HG03558 (cell line): ENCODE measurements at regions not wholly inside any gene's neighbourhood (a gene's known extent, or its start where the extent isn't known, plus 50 kb on each side); places are given as distances from the start of the nearest gene placed in this dataset.

Experiments
- ATAC-seq: cut with Tn5 transposase; IDR thresholded peaks from one replicate; pipeline ENCODE4 v1.9.1; 2021; ENCODE audit warnings: moderate number of reproducible peaks; ENCODE audit not compliant: unreplicated experiment; ENCODE audit errors: extremely low read depth

GRCh38 chr13:40304391-40304790, 362.1 kb downstream of the FOXO1 start:
- ATAC-seq: no peak

- ATAC-seq: no peak
Measured at GRCh38 chr13:40306817-40307216, 359.6 kb downstream of the FOXO1 start.

DNA sequence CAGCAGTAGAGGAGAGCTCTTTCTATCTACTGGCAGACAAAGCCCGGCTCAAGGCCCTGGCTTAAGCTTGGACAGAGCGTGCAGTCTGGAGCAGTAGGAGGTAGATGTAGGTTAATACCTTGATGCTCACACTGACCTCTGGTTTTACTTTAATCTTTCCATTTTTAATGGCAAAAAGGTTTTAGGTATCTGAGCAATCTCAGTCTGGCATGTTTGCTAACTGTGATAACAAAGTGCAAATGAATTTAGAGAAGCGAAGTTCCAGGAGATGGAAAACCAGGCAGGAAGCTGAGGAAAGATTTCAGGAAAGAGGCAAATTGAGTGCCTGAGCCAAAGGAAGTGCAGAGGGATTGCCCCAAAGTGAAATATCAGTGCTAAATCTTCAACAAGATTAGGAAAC, 356.6 kb downstream of the FOXO1 start:
- ATAC-seq: no peak

DNA sequence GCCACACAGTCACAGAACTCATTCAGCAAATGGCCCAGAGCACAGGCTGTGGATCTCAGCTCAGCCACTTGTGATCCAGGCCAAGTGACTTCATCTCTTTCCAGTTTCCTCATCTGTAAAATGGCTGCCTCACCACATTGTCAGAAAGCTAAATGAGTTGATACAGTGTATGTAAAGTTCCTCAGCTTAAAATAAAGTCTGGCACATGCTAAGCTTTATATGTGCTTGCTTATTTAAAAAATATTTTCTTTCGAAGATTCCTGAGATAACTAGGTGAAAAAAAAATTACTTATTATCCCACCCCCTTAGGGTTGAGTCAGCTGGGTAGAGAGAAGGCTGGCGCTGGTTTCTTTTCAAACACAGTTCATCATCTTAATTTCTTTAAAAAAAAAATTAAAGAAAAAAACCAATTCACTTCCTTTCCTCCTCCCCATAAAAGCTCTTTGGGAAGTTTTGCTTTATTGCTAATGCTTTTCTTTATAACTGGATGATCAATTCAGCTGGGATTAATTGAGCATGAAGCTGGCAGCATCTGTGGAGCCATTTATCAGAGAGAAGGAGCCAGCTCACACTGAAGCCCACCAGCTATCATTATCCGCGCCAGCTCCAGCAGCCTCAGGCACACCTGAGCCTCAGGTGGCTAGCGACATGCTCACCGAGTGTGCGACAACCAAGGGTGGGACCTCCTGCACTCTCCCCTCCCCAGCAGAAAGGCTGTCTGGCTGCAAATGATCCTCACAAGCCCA, 354.9 kb downstream of the FOXO1 start:
- no peak for ATAC-seq

DNA sequence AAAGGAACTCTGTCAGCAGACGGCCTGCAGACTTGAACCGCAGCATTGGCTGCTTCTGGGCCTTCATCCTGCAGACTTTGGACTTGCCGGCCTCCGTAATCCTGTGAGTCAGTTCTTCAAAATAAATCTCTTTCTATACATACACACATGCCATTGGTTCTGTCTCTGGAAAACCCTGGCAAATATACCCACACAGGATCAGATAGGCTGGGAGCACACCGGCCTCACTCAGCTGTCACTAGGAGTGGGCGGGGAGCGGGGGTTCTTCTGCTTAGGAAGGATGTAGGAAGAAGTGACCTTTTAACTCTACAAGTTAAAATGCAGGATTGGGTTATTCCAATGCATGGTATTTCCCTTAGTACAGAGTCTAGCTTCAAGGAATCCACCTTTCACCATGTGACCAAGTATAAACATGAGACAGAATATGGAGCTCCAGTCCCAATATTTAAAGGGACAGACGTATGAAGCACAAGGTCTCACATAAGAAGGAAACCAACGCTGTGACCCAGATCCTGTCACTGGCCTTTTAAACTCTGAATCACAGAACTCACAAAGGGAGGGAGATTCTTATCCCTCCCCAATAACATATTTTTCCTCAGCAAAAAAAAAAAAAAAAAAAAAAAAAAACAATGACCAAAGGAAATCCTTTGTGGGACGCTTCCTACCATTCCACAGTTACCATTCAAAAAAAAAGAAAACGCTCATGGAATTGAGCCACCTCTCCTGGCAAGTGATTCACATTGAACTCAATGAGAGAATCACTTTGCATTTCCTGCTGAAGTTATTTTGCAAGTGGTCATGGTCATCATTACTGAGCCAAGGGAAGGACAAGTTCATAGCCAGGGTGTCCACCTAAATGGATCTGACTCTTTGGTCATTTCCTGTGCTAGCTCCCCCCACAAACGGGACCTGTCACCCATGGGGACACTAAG, 352.9 kb downstream of the FOXO1 start:
- no peak for ATAC-seq

GRCh38 chr13:40315416-40316064, 350.9 kb downstream of the FOXO1 start:
- ATAC-seq: no peak

GRCh38 chr13:40316301-40316700, 350.1 kb downstream of the FOXO1 start:
- ATAC-seq: no peak

DNA sequence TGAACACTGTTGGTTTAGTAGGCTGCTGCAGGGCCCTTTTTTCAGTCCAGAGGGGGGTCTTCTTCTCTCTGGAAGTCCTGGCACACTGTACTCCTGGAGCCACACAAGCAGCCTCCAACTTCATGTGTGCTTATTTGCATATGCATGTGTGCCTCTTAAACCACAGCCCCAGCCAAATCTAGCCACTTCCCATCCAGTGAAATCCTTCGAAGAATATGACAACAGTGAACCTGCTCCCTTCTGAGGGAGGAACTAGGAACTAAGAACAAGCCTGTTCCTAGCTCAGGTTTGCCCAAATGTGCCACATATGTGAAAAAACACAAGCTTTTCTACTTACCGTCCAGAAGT, 348.5 kb downstream of the FOXO1 start:
- ATAC-seq: no peak

DNA sequence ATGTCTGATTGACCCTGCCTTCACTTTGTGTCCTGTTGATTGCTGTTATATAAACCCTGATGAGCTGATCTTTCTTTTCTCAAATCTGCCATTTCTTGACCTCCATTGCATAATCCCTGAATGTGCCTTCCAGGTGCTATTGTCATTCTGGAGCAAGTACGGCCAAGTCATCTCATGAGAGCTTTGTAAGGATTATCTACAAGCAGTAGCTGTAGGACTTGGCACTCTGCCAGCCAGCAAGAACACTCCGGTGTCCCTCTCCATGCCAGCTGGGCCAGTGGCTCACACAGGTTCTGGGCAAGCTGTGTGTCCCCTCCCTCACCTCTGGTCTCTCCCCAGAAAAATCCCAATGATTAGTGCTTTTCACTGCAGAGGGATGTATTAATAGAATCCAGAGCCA, 348.1 kb downstream of the FOXO1 start:
- ATAC-seq: no peak

- no peak for ATAC-seq
Measured at GRCh38 chr13:40319699-40320579, 346.5 kb downstream of the FOXO1 start.

DNA sequence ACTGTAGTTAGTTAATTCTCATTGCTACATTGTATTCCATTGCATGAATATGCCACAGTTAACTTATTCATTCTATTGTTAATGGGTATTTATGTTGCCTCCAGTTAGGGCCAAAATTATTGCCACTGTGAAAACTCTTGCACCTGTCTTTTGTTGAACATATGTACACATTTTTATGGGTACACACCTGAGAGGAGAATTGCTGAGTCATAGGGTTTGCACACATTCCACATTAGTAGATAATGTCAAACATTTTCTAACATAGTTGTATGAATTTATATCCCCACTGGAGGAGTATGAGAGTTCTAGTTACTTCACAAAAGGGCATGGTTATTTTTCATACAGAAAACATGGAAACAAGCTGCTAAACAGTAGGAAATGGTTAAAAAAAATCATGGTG, 338.4 kb downstream of the FOXO1 start:
- ATAC-seq: no peak

DNA sequence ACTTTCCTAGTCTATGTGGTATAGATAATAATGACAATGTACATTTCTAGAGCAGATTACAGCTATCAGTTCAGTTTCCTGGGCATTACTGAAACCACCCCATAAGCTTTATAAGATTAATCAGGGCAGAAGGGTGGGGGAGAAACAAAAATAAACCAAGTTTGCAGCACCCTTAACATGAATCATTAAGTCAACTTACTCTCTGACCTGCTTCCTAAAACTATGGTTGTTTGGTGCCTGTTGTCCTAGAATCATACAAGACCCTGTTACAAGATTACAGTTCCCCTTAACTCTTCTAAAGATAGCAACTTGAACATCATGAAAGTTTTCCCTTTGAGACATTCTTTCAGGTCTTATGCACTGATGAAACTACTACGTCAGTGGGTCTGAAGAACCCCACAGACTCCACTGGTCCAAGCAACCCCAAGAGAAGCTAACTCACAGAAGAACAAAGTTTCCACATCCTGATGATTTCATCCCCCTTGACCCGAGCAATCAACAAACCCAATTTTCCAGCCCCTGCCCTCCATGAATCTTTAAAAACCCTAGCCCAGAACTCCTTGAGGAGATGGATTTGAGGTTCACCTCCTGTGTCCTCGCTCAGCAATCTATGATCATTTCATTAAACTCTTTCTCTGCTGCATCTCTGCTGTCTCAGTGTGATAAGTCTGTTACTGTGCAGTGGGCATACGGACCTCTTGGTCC, 336.5 kb downstream of the FOXO1 start:
- ATAC-seq: no peak

DNA sequence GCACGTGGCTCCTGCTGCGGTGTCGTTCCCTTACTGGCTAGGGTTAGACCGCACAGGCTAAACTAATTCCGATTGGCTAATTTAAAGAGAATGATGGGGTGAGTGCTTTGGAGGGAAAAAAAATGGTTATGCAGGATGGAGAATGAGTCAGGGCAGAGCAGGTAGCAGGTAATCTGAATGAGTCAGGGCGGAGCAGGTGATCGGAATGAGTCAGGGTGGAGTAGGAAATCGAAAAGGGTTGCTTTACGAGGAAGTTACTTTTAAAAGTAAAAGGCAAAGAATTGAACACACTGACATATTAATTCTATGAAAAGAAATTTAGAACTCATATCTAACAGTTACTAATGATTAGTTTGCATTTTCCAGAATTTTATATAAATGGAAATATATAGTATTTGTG, 335.5 kb downstream of the FOXO1 start:
- no peak for ATAC-seq

- ATAC-seq: no peak
Measured at GRCh38 chr13:40331802-40332201, 334.6 kb downstream of the FOXO1 start.

DNA sequence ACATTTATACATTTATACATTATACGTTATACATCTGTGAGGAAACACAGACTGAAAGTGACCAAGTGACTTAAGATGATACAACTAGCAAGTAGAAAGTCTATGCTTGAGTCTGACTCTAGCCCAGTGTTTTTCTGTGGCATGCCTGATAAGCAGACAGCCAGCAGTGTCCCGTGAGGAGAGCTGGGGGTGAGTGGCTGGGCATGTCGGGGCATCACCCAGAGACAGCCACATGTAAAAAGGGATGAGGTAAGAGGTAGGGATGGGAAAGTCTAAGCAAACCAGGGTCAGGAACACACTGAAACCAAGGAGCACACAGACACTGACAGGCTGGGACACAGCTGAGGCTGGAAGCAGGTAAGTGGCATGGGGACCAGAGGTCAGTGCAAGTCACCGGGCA, 333.2 kb downstream of the FOXO1 start:
- ATAC-seq: no peak

DNA sequence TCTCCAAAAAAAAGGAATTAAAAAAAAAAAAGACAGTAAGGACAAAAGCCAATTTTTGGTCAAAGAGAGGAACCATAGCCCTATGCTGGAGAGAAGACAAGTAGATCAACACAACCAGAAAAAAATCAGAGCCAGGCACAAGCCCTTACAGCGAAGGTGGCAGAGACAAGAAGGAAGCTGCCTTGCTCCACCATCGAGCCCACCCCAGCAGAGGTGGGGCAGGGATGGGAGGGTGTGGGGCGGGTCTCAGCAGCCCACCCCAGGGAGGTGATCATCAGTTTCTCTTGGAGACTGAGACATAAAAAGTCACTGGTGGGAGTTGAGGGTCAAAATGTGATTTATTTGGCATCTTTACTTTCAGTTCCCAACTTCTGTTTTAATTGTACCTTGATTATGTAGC, 332.4 kb downstream of the FOXO1 start:
- ATAC-seq: no peak

DNA sequence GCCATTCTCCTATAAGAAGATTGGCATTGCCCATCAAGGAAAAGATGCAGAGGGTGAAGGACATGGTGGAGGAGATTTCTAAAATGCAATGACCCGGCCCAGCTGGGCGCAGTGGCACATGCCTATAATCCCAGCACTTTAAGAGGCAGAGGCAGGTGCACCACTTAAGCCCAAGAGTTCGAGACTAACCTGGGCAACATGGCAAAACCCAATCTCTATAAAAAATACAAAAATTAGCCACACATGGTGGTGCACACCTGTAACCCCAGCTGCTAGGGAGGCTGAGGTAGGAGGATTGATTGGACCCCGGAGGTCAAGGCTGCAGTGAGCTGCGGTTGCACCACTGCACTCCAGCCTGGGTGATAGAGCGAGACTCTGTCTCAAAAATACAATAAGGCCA, 331.8 kb downstream of the FOXO1 start:
- no peak for ATAC-seq

- ATAC-seq: no peak
Measured at GRCh38 chr13:40336228-40337221, 329.9 kb downstream of the FOXO1 start.
